ENCODE measurements at regions not wholly inside any gene's neighbourhood (a gene's known extent, or its start where the extent isn't known, plus 50 kb on each side); places are given as distances from the start of the nearest gene placed in this dataset.
"Not testable (repeated sequence)": the region's sequence is repeated elsewhere in the genome, so short reads cannot be mapped to it uniquely, and the experiment has no call there.

GRCh38 chr17:18568108-18568995 is 75.8 kb downstream of the TBC1D28 start:
- TF ChIP-seq CTCF (IDR thresholded peaks at IDR 0.05); EZH2 (IDR thresholded peaks at IDR 0.05; ENCODE audit: borderline replicate concordance, insufficient read depth, low read depth, low read length, poor library complexity, severe bottlenecking): not testable (repeated sequence)
